Smooth muscle cell (in vitro differentiated cells): ENCODE measurements at regions not wholly inside any gene's neighbourhood (a gene's known extent, or its start where the extent isn't known, plus 50 kb on each side); places are given as distances from the start of the nearest gene placed in this dataset.

Experiments
- DNase-seq: peaks from one replicate; lab custom pipeline; 2025; ENCODE audit not compliant: unreplicated experiment; lab: John Stamatoyannopoulos, UW
- H2AFZ ChIP-seq: fragments of 200-600 bp; sonication (generic); 2 replicates; pipeline ENCODE4 v1.6.0; 2016; ENCODE audit warnings: antibody characterized with exemption, low read depth, mild to moderate bottlenecking
- H3F3A ChIP-seq: fragments of 200-600 bp; sonication (generic); 2 replicates; pipeline ENCODE4 v1.6.0; 2017; ENCODE audit warnings: antibody characterized with exemption, low read depth
- H3K27ac ChIP-seq: fragments of 200-600 bp; sonication (generic); 2 replicates; pipeline ENCODE4 v1.5.1; 2016; ENCODE audit warnings: low read depth, mild to moderate bottlenecking
- H3K27me3 ChIP-seq: fragments of 200-600 bp; sonication (generic); 2 replicates; pipeline ENCODE4 v1.6.1; 2016; ENCODE audit warnings: low read depth, mild to moderate bottlenecking
- H3K36me3 ChIP-seq: fragments of 200-600 bp; sonication (generic); 2 replicates; pipeline ENCODE4 v1.5.1; 2016; ENCODE audit warnings: low read depth
- H3K4me1 ChIP-seq: fragments of 200-600 bp; sonication (generic); 2 replicates; pipeline ENCODE4 v1.5.1; 2016; ENCODE audit warnings: low read depth
- H3K4me2 ChIP-seq: fragments of 200-600 bp; sonication (generic); 2 replicates; pipeline ENCODE4 v1.6.0; 2016; ENCODE audit warnings: mild to moderate bottlenecking
- H3K4me3 ChIP-seq: fragments of 200-600 bp; sonication (generic); 2 replicates; pipeline ENCODE4 v1.5.1; 2016; ENCODE audit warnings: mild to moderate bottlenecking
- H3K79me2 ChIP-seq: fragments of 200-600 bp; sonication (generic); 2 replicates; pipeline ENCODE4 v1.6.0; 2016; ENCODE audit warnings: low read depth, mild to moderate bottlenecking
- H3K9ac ChIP-seq: fragments of 200-600 bp; sonication (generic); 2 replicates; pipeline ENCODE4 v1.6.0; 2016; ENCODE audit warnings: low read depth
- H3K9me3 ChIP-seq: fragments of 200-600 bp; sonication (generic); replicated peaks from 2 replicates; pipeline ENCODE4 v1.5.1; 2016; ENCODE audit warnings: low read depth
- H4K20me1 ChIP-seq: fragments of 200-600 bp; sonication (generic); 2 replicates; pipeline ENCODE4 v1.6.0; 2016; ENCODE audit warnings: low read depth
- WGBS: methylation state at CpG from one replicate; pipeline ENCODE4 v1.1.7; 2016; ENCODE audit warnings: low lambda C conversion rate; 5-methylcytosine and 5-hydroxymethylcytosine counted together
- TF ChIP-seq, protein P1 (sequence below): fragments of 200-600 bp; sonication (generic); IDR thresholded peaks from 2 replicates; pipeline ENCODE4 v1.5.1; 2017; ENCODE audit warnings: borderline replicate concordance, mild to moderate bottlenecking, antibody characterized with exemption; ENCODE audit not compliant: insufficient read depth, poor library complexity, severe bottlenecking

DNA sequence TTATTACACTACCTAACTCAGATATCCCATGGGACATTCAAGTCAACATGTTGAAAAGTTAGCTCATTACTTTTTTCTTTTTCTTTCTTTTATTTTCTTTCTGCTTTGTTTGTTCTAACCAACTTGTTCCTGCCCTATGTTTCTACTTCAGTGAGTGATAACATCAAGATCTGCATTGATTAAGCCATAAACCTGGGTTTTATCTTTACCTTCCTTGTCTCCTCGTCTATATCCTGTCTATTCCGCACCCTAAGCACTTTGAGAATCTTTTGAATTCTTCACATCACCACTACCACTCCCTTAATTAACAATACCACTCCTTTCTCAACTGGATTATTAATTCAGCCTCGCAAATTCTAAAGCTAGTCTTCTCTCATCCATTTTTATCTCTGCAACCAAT is 81.9 kb upstream of the AVPR1A start:
- Histone ChIP-seq H3K4me1 (no peaks in the 10 kb centered on the region), H3K9ac (no peak overlapping the region), H3K36me3 (no peaks in the 10 kb centered on the region), H2AFZ (no peak overlapping the region), H3K4me3 (no peak overlapping the region), H4K20me1 (no peaks in the 10 kb centered on the region), H3F3A (no peaks in the 10 kb centered on the region), H3K27ac (no peak overlapping the region), H3K9me3 (no peaks in the 10 kb centered on the region), H3K79me2 (no peaks in the 10 kb centered on the region), H3K27me3 (no peaks in the 10 kb centered on the region), H3K4me2 (no peak overlapping the region)
- TF ChIP-seq, protein P1, sequence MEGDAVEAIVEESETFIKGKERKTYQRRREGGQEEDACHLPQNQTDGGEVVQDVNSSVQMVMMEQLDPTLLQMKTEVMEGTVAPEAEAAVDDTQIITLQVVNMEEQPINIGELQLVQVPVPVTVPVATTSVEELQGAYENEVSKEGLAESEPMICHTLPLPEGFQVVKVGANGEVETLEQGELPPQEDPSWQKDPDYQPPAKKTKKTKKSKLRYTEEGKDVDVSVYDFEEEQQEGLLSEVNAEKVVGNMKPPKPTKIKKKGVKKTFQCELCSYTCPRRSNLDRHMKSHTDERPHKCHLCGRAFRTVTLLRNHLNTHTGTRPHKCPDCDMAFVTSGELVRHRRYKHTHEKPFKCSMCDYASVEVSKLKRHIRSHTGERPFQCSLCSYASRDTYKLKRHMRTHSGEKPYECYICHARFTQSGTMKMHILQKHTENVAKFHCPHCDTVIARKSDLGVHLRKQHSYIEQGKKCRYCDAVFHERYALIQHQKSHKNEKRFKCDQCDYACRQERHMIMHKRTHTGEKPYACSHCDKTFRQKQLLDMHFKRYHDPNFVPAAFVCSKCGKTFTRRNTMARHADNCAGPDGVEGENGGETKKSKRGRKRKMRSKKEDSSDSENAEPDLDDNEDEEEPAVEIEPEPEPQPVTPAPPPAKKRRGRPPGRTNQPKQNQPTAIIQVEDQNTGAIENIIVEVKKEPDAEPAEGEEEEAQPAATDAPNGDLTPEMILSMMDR, result no peak
- DNase-seq, result no peak
- WGBS, result 71% methylated on average over 3 of the region's 3 CpGs

DNA sequence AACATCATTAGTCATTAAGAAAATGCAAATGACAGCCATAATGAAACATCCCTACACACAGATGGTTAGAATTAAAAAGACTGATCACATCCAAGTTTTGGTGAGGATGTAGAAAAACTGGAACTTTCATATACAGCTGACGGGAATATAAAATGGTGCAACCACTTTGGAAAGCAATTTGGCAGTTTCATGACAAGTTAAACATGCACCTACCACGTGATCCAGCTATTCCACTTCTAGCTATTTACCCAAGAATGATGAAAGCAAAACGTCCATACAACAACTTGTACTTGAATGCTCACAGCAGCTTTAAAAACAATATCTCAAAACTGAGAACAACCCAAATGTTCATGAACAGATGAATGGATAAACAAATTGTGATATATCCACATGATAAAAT is 77.9 kb upstream of the AVPR1A start:
- no peaks in the 10 kb centered on the region for H3K36me3 ChIP-seq
- H3F3A ChIP-seq, result no peaks in the 10 kb centered on the region
- no peak for DNase-seq
- H3K27ac ChIP-seq, result no peak overlapping the region
- no peaks in the 10 kb centered on the region for H3K4me1 ChIP-seq
- H3K27me3 ChIP-seq, result no peaks in the 10 kb centered on the region
- no peak overlapping the region for H2AFZ ChIP-seq
- H3K4me3 ChIP-seq, result no peak overlapping the region
- WGBS, result 58% methylated on average over 3 of the region's 3 CpGs
- TF ChIP-seq, protein P1, result no peak
- no peak overlapping the region for H3K4me2 ChIP-seq
- no peak overlapping the region for H3K9ac ChIP-seq
- H3K79me2 ChIP-seq, result no peaks in the 10 kb centered on the region
- no peaks in the 10 kb centered on the region for H3K9me3 ChIP-seq
- no peaks in the 10 kb centered on the region for H4K20me1 ChIP-seq

DNA sequence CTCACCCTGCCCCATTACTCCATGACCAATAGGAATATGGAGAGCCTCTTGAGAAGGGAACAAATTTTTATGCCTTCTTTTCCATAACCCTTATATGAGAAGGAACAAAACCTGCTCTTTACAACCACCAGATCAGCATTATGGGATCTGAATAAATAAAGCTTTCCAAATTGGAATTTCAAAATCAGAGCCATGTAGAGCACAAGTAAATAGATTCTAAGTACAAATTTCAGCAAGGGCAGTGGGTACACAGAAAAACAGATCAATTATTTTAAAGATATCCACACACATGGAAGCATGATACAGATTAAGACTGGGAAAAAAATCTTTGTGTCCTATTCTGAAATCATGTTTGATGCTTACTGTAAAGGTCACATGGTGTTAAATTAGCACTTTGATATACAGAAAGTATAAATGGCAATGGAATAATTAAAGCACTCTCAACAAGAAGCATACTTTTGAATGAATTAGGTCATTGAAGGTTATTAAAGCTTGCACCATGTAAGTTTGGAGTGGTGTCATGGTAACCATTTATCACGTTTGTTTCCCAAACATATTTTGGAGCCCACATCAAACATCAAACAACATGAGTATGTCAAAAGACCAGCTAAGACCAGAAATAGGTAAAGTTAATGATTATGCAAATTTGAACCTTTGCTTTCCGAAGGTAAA is 75.9 kb upstream of the AVPR1A start:
- Histone ChIP-seq H3K27ac (no peak overlapping the region), H3K27me3 (no peaks in the 10 kb centered on the region), H3K79me2 (no peaks in the 10 kb centered on the region), H3F3A (no peaks in the 10 kb centered on the region), H3K36me3 (no peaks in the 10 kb centered on the region), H3K4me3 (no peak overlapping the region), H3K4me1 (no peaks in the 10 kb centered on the region), H3K9ac (no peak overlapping the region), H3K9me3 (no peaks in the 10 kb centered on the region), H2AFZ (no peak overlapping the region), H3K4me2 (no peak overlapping the region), H4K20me1 (no peaks in the 10 kb centered on the region)
- TF ChIP-seq, protein P1, result no peak
- WGBS, result 76% methylated on average over 2 of the region's 2 CpGs
- no peak for DNase-seq

DNA sequence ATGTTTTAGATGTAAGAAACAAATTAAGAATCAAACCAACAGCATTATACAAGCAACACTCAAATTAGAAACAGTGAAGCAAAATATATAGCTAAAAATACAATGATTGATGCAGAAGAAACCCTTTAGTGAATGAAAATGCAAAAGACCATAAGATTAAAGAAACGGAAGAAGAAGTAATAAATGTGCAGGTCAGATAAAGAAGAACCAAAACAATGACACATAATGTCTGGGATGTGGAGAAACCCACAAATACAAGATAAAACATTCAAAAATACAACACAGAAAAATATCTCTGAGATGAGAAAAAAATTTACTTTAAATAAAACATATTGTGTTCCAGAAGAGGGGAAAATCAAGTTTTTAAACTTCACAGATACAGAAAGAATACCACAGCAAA is 73.4 kb upstream of the AVPR1A start:
- H3K4me1 ChIP-seq, result no peaks in the 10 kb centered on the region
- H3K4me2 ChIP-seq, result no peak overlapping the region
- no peaks in the 10 kb centered on the region for H3K36me3 ChIP-seq
- DNase-seq, result no peak
- no peaks in the 10 kb centered on the region for H3F3A ChIP-seq
- TF ChIP-seq, protein P1, result no peak
- WGBS, result 72% methylated on average over 1 of the region's 1 CpG
- no peaks in the 10 kb centered on the region for H3K9me3 ChIP-seq
- no peaks in the 10 kb centered on the region for H3K79me2 ChIP-seq
- no peak overlapping the region for H2AFZ ChIP-seq
- H4K20me1 ChIP-seq, result no peaks in the 10 kb centered on the region
- no peak overlapping the region for H3K27ac ChIP-seq
- no peaks in the 10 kb centered on the region for H3K27me3 ChIP-seq
- H3K4me3 ChIP-seq, result no peak overlapping the region
- H3K9ac ChIP-seq, result no peak overlapping the region
